DND-41 (cell line): ENCODE measurements at regions not wholly inside any gene's neighbourhood (a gene's known extent, or its start where the extent isn't known, plus 50 kb on each side); places are given as distances from the start of the nearest gene placed in this dataset.

ENCODE experiments used
- CTCF ChIP-seq: IDR thresholded peaks from 2 replicates; pipeline ENCODE4 v1.5.1; 2012; ENCODE audit warnings: borderline replicate concordance, low read length, moderate library complexity, mild to moderate bottlenecking; ENCODE audit not compliant: poor library complexity, severe bottlenecking; ENCODE audit errors: extremely low read depth
- EZH2 ChIP-seq: IDR thresholded peaks from 3 replicates; pipeline ENCODE4 v1.6.1; 2012; ENCODE audit warnings: borderline replicate concordance, low read depth, mild to moderate bottlenecking, moderate library complexity, low read length, inconsistent platforms; ENCODE audit not compliant: severe bottlenecking

- TF ChIP-seq CTCF = no peak
- no peak for TF ChIP-seq EZH2
These were observed 333.4 kb upstream of the B3GAT1 start for GRCh38 chr11:134745456-134745855.
